ENCODE measurements at regions not wholly inside any gene's neighbourhood (a gene's known extent, or its start where the extent isn't known, plus 50 kb on each side); places are given as distances from the start of the nearest gene placed in this dataset.

DNA sequence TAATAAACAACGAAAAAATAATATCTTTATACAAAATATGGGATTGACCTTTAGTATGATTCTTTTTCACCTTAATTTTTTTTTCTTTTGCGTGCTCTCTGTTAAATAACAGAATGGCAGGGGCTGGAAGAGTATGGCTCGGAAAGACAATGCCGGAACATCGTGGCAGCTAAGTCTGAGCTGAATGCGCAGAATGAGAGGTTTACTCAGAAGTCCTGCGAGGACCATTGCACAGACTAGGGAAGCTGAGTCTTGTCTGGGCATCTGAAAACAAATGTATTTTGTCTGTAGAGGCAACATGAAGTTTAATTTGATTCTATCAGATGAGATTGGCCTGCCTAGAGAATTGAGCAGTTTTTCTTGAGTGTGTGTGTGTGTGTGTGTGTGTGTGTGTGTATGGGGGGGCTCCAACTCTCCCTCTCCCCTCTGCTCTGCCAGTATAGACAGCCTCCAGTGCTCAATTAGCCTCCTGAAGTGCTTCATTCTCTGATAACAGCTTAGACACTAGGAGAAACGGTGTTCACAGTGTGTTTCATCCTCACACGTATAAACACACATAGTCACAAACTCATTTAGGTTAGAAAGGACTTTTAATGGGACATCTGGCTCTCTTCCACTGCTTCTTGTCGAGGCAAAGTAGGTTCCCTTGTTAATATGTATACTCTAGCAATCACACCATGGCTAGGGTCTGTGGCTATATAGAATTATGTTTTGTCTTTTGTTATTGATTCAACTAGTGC lies 244.3 kb upstream of the SORL1-AS1 start:
- Mint-ChIP-seq H3K27me3 (ENCODE audit: low read depth) (no peaks in the 10 kb centered on the region), H3K36me3 (no peaks in the 10 kb centered on the region), H3K27ac (no peak overlapping the region), H3K4me3 (no peak overlapping the region), H3K9me3 (no peaks in the 10 kb centered on the region), H3K4me1 (peaks cover 14% of the 10 kb centered on the region)
- DNase-seq (ENCODE audit: low spot score in 2 of 2, unreplicated experiment in 2 of 2): no peak
- no peak for TF ChIP-seq CTCF (IDR thresholded peaks at IDR 0.05; ENCODE audit: unreplicated experiment)

DNA sequence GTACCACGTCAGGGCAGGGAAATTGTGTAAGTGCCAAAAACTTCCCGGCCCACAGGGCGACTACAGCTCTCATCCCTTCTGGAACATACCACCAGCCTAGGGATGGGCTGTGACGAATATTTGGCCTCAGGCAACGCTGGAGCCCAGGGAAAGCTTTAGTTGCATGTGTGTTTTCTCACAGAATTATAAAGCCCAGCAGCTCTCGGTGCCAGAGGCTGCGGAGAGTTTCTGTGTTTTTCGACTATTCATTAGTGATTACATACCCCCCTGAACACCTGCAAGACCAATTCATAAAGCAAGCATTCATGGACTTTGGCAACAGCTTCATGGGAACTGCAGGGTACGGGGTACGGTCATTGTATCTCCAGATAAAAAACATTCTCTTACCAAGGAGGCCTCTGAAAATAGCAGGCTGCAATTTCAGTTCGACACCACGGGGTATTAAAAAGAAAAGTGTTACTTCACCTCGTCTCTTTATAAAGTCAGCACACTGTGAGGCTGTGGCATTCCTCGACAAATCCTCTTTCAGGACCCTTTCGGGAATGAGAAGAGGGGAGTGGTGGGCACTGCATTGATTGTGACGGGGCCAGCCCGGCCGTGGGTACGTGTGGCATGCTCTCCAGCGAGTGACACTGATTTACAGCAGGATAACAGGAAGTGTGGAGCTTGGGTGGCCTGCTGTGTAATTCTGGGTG lies 243.6 kb upstream of the SORL1-AS1 start:
- no peak for TF ChIP-seq CTCF (IDR thresholded peaks at IDR 0.05; ENCODE audit: unreplicated experiment)
- H3K4me3 Mint-ChIP-seq: no peak overlapping the region
- no peaks in the 10 kb centered on the region for H3K27me3 Mint-ChIP-seq (ENCODE audit: low read depth)
- H3K27ac Mint-ChIP-seq: peak overlapping the region; percentile 3
- H3K4me1 Mint-ChIP-seq: peaks cover 13% of the 10 kb centered on the region
- DNase-seq (ENCODE audit: low spot score in 2 of 2, unreplicated experiment in 2 of 2): no peak
- H3K9me3 Mint-ChIP-seq: no peaks in the 10 kb centered on the region
- H3K36me3 Mint-ChIP-seq: no peaks in the 10 kb centered on the region

- Mint-ChIP-seq H3K4me3 (no peak overlapping the region), H3K9me3 (no peaks in the 10 kb centered on the region), H3K36me3 (no peaks in the 10 kb centered on the region), H3K27ac (no peak overlapping the region), H3K27me3 (ENCODE audit: low read depth) (no peaks in the 10 kb centered on the region), H3K4me1 (peaks cover 35% of the 10 kb centered on the region)
- no peak for DNase-seq (ENCODE audit: low spot score in 2 of 2, unreplicated experiment in 2 of 2)
- no peak for TF ChIP-seq CTCF (IDR thresholded peaks at IDR 0.05; ENCODE audit: unreplicated experiment)
Observed at GRCh38 chr11:121692236-121692635, 239.5 kb upstream of the SORL1-AS1 start.

DNA sequence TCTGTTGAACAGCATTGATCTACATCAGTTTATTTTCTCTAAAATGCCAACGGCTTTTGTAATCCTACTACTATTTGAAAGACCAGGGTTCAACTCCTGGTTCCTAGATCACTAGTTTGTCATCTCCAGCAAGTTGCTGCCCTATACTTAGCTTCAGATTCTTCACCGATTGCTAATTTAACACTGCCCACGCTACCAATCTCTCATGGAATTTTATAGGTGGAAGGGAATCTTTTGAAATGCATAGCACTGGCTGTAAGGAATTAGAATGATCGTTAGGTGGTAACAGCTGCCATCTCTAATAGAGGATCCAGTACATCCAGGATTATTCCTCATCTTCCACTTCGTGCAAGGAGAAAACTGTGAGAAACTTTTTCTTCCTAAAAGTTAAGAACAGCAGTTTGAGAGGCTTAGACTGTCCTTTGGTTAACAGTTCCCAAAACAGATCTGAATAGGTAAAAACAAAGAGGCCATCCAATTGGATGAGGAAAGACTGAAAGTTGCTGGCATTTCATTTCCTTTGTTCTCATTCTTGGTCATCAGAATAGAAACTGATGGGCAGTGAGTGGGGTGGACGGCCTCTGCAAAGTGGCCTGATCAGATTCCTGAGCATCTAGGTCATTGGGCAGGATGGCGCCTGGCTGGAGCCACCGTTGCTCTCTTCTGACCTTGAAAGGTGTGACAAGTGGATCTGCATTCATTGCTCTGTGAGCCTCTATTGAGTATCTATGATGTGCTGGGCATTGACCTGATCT lies 236.3 kb upstream of the SORL1-AS1 start:
- Mint-ChIP-seq H3K4me1 (peaks cover 30% of the 10 kb centered on the region), H3K36me3 (no peaks in the 10 kb centered on the region), H3K27ac (peak overlapping the region; percentile 57), H3K27me3 (ENCODE audit: low read depth) (no peaks in the 10 kb centered on the region), H3K4me3 (no peak overlapping the region), H3K9me3 (no peaks in the 10 kb centered on the region)
- DNase-seq (ENCODE audit: low spot score in 2 of 2, unreplicated experiment in 2 of 2): no peak
- no peak for TF ChIP-seq CTCF (IDR thresholded peaks at IDR 0.05; ENCODE audit: unreplicated experiment)

DNA sequence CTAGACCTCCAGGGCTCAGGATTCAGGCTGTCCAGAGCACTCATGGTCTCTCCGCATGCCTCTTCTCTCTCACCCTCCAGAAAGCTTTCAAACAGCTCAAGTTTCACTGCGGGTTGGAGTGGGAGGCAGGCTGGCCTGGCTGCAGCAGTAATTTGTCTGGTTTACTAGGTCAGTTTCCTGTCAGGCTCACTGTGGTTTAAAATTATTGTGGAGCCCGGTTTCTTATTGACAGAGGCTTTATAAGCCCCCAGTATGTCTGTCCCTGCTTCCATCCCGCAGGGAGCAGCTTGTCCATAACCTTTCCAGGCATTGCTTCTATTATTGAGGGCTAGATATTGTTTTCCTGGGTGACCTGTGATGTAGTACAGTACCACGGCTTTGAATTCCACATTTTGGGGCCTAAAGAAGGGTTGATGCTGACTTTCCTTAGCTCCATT lies 235.3 kb upstream of the SORL1-AS1 start:
- no peak for TF ChIP-seq CTCF (IDR thresholded peaks at IDR 0.05; ENCODE audit: unreplicated experiment)
- Mint-ChIP-seq H3K27me3 (ENCODE audit: low read depth) (no peaks in the 10 kb centered on the region), H3K9me3 (no peaks in the 10 kb centered on the region), H3K36me3 (no peaks in the 10 kb centered on the region), H3K4me1 (peaks cover 30% of the 10 kb centered on the region), H3K4me3 (no peak overlapping the region), H3K27ac (peak overlapping the region; percentile 76)
- DNase-seq (ENCODE audit: low spot score in 2 of 2, unreplicated experiment in 2 of 2): no peak

Measured in mesothelial cell of epicardium (in vitro differentiated cells).